Activated T-cell treated with anti-CD3 and anti-CD28 coated beads, Interleukin-2, amount 50 U/mL, for 72 hours (primary cell): ENCODE measurements at regions not wholly inside any gene's neighbourhood (a gene's known extent, or its start where the extent isn't known, plus 50 kb on each side); places are given as distances from the start of the nearest gene placed in this dataset.
"Not testable (repeated sequence)": the region's sequence is repeated elsewhere in the genome, so short reads cannot be mapped to it uniquely, and the experiment has no call there.

Experiments
- ATAC-seq, 2 donors: fragments of 150-1000 bp; cut with Tn5 transposase; replicated peaks in 1 of 2; 2 replicates each; pipeline ENCODE4 v1.10.0; 2021; ENCODE audit warnings: moderate library complexity in 2 of 2, mild to moderate bottlenecking in 1 of 2
- DNase-seq, 2 donors: peaks; one replicate each; pipeline ENCODE4 v3.0.0; 2021 to 2022; ENCODE audit warnings: mixed read lengths in 1 of 2
- H3K27ac Mint-ChIP-seq: one replicate; pipeline ENCODE4 v1.8.0; 2022; ENCODE audit warnings: mild to moderate bottlenecking, moderate library complexity, mixed read lengths
- H3K27me3 Mint-ChIP-seq: one replicate; pipeline ENCODE4 v1.8.0; 2022; ENCODE audit warnings: low read depth, mixed read lengths
- H3K36me3 Mint-ChIP-seq, 2 donors: one replicate each; pipeline ENCODE4 v1.8.0; 2022; ENCODE audit warnings: mixed read lengths in 2 of 2, mild to moderate bottlenecking in 1 of 2; ENCODE audit not compliant: insufficient read depth in 2 of 2
- H3K4me1 Mint-ChIP-seq: one replicate; pipeline ENCODE4 v1.8.0; 2022; ENCODE audit warnings: low read depth, mixed read lengths
- H3K4me3 Mint-ChIP-seq, 2 donors: one replicate each; pipeline ENCODE4 v1.8.0; 2022; ENCODE audit warnings: mild to moderate bottlenecking in 2 of 2, mixed read lengths in 2 of 2, moderate library complexity in 2 of 2
- H3K9me3 Mint-ChIP-seq, 2 donors: one replicate each; pipeline ENCODE4 v1.8.0; 2022; ENCODE audit warnings: mixed read lengths in 2 of 2

- not testable (repeated sequence) for H3K9me3 Mint-ChIP-seq, ATAC-seq, H3K36me3 Mint-ChIP-seq
These were observed 484.5 kb upstream of the SLITRK5 start for GRCh38 chr13:87186647-87187046.

GRCh38 chr13:87191485-87191884 lies 479.7 kb upstream of the SLITRK5 start:
- not testable (repeated sequence) for H3K4me3 Mint-ChIP-seq, H3K36me3 Mint-ChIP-seq, ATAC-seq, H3K27me3 Mint-ChIP-seq, H3K9me3 Mint-ChIP-seq, DNase-seq, H3K27ac Mint-ChIP-seq, H3K4me1 Mint-ChIP-seq

More at GRCh38 chr13:87186647-87187046, 484.5 kb upstream of the SLITRK5 start:
- not testable (repeated sequence) for DNase-seq, H3K4me1 Mint-ChIP-seq, H3K4me3 Mint-ChIP-seq, H3K27ac Mint-ChIP-seq, H3K27me3 Mint-ChIP-seq

- DNase-seq = no peak
- Mint-ChIP-seq H3K27me3 (no peaks in the 10 kb centered on the region), H3K4me1 (no peaks in the 10 kb centered on the region), H3K9me3 (no peaks in the 10 kb centered on the region), H3K36me3 (no peaks in the 10 kb centered on the region), H3K27ac (no peak overlapping the region), H3K4me3 (no peak overlapping the region)
- ATAC-seq = no peak
These were observed 472.8 kb upstream of the SLITRK5 start for GRCh38 chr13:87198371-87198770.

GRCh38 chr13:87206708-87207107 lies 464.5 kb upstream of the SLITRK5 start:
- peaks cover 0 to 10% of the 10 kb centered on the region in 2 donors for H3K9me3 Mint-ChIP-seq
- H3K27ac Mint-ChIP-seq = no peak overlapping the region
- ATAC-seq (no peak), DNase-seq (no peak)
- no peaks in the 10 kb centered on the region for H3K4me1 Mint-ChIP-seq
- H3K36me3 Mint-ChIP-seq = peaks cover 0 to 1% of the 10 kb centered on the region in 2 donors
- no peaks in the 10 kb centered on the region for H3K27me3 Mint-ChIP-seq
- no peak overlapping the region for H3K4me3 Mint-ChIP-seq

GRCh38 chr13:87207280-87208003 lies 463.7 kb upstream of the SLITRK5 start:
- no peaks in the 10 kb centered on the region for H3K27me3 Mint-ChIP-seq
- no peak overlapping the region for H3K4me3 Mint-ChIP-seq
- H3K4me1 Mint-ChIP-seq = no peaks in the 10 kb centered on the region
- peaks cover 0 to 1% of the 10 kb centered on the region in 2 donors for H3K36me3 Mint-ChIP-seq
- ATAC-seq (no peak), DNase-seq (no peak)
- no peak overlapping the region for H3K27ac Mint-ChIP-seq
- H3K9me3 Mint-ChIP-seq = peaks cover 0 to 10% of the 10 kb centered on the region in 2 donors

GRCh38 chr13:87208636-87209035 lies 462.5 kb upstream of the SLITRK5 start:
- peaks cover 0 to 11% of the 10 kb centered on the region in 2 donors for H3K9me3 Mint-ChIP-seq
- DNase-seq (no peak), ATAC-seq (no peak)
- H3K4me1 Mint-ChIP-seq = no peaks in the 10 kb centered on the region
- no peaks in the 10 kb centered on the region for H3K27me3 Mint-ChIP-seq
- no peak overlapping the region for H3K4me3 Mint-ChIP-seq
- peaks cover 0 to 1% of the 10 kb centered on the region in 2 donors for H3K36me3 Mint-ChIP-seq
- no peak overlapping the region for H3K27ac Mint-ChIP-seq

- Mint-ChIP-seq H3K9me3 (peaks cover 5 to 7% of the 10 kb centered on the region in 2 donors), H3K4me3 (no peak overlapping the region), H3K27ac (no peak overlapping the region), H3K27me3 (no peaks in the 10 kb centered on the region), H3K4me1 (no peaks in the 10 kb centered on the region), H3K36me3 (no peaks in the 10 kb centered on the region)
- DNase-seq = no peak
- no peak for ATAC-seq
These were observed 436.2 kb upstream of the SLITRK5 start for GRCh38 chr13:87234981-87235380.

GRCh38 chr13:87235621-87236020 lies 435.6 kb upstream of the SLITRK5 start:
- H3K27me3 Mint-ChIP-seq = no peaks in the 10 kb centered on the region
- DNase-seq (no peak), ATAC-seq (no peak)
- H3K27ac Mint-ChIP-seq = no peak overlapping the region
- H3K9me3 Mint-ChIP-seq = peaks cover 3 to 6% of the 10 kb centered on the region in 2 donors
- no peaks in the 10 kb centered on the region for H3K36me3 Mint-ChIP-seq
- no peaks in the 10 kb centered on the region for H3K4me1 Mint-ChIP-seq
- H3K4me3 Mint-ChIP-seq = no peak overlapping the region

GRCh38 chr13:87244256-87244890 lies 426.8 kb upstream of the SLITRK5 start:
- Mint-ChIP-seq H3K27me3 (no peaks in the 10 kb centered on the region), H3K4me1 (no peaks in the 10 kb centered on the region), H3K36me3 (no peaks in the 10 kb centered on the region), H3K9me3 (peaks cover 0 to 3% of the 10 kb centered on the region in 2 donors), H3K4me3 (no peak overlapping the region), H3K27ac (no peak overlapping the region)
- DNase-seq = no peak
- no peak for ATAC-seq

- H3K4me1 Mint-ChIP-seq, H3K36me3 Mint-ChIP-seq, H3K27me3 Mint-ChIP-seq, H3K9me3 Mint-ChIP-seq, ATAC-seq, H3K27ac Mint-ChIP-seq, H3K4me3 Mint-ChIP-seq, DNase-seq: not testable (repeated sequence)
These were observed 421.3 kb upstream of the SLITRK5 start for GRCh38 chr13:87249847-87250246.

GRCh38 chr13:87255394-87255793 lies 415.8 kb upstream of the SLITRK5 start:
- no peak for ATAC-seq
- Mint-ChIP-seq H3K27me3 (no peaks in the 10 kb centered on the region), H3K4me1 (no peaks in the 10 kb centered on the region), H3K9me3 (no peaks in the 10 kb centered on the region), H3K4me3 (no peak overlapping the region), H3K27ac (no peak overlapping the region), H3K36me3 (no peaks in the 10 kb centered on the region)
- DNase-seq = no peak

- Mint-ChIP-seq H3K4me3 (no peak overlapping the region), H3K36me3 (no peaks in the 10 kb centered on the region), H3K27ac (no peak overlapping the region), H3K4me1 (no peaks in the 10 kb centered on the region), H3K9me3 (no peaks in the 10 kb centered on the region), H3K27me3 (no peaks in the 10 kb centered on the region)
- DNase-seq = no peak
- no peak for ATAC-seq
These were observed 411.6 kb upstream of the SLITRK5 start for GRCh38 chr13:87259479-87260083.

- ATAC-seq (no peak), DNase-seq (peak; percentile 14 to 15)
- H3K4me1 Mint-ChIP-seq = no peaks in the 10 kb centered on the region
- H3K27ac Mint-ChIP-seq = no peak overlapping the region
- no peak overlapping the region for H3K4me3 Mint-ChIP-seq
- H3K36me3 Mint-ChIP-seq = no peaks in the 10 kb centered on the region
- no peaks in the 10 kb centered on the region for H3K27me3 Mint-ChIP-seq
- H3K9me3 Mint-ChIP-seq = peaks cover 0 to 2% of the 10 kb centered on the region in 2 donors
These were observed 396.9 kb upstream of the SLITRK5 start for GRCh38 chr13:87274209-87274819.
